ENCODE measurements at regions not wholly inside any gene's neighbourhood (a gene's known extent, or its start where the extent isn't known, plus 50 kb on each side); places are given as distances from the start of the nearest gene placed in this dataset.
"Not testable (repeated sequence)": the region's sequence is repeated elsewhere in the genome, so short reads cannot be mapped to it uniquely, and the experiment has no call there.

DNA sequence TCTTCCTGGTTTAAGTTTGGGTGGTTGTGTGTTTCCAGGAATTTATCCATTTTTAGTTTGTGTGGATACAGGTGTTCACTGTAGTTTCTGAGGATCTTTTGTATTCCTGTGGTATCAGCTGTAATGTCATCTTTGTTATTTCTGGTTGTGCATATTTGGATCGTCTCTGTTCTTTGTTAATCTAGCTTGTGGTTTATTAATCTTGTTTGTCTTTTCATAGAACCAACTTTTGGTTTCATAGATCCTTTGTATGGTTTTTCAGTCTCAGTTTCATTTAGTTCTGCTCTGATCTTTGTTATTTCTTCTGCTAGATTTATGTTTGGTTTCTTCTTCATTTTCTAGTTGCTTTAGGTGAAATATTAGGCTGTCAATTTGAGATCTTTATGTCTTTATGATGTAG lies 202.4 kb upstream of the ZSWIM2 start:
- no peak for DNase-seq (ENCODE audit: low read depth, low spot score)
- no peaks in the 10 kb centered on the region for H3K36me3 ChIP-seq (ENCODE audit: insufficient read depth, insufficient read length, low read length)
- H3K4me1 ChIP-seq (ENCODE audit: insufficient read depth, insufficient read length), result no peaks in the 10 kb centered on the region
- H3K9me3 ChIP-seq (ENCODE audit: insufficient read depth, low read length), result no peaks in the 10 kb centered on the region
- no peaks in the 10 kb centered on the region for H3K27me3 ChIP-seq (ENCODE audit: insufficient read depth, insufficient read length)
- TF ChIP-seq YY1 (IDR thresholded peaks at IDR 0.05; ENCODE audit: insufficient read depth, insufficient read length) (no peak), ZNF274 (IDR thresholded peaks at IDR 0.05; ENCODE audit: low read depth, low read length) (no peak), SUZ12 (IDR thresholded peaks at IDR 0.05; ENCODE audit: extremely low read depth, insufficient read depth, insufficient read length) (no peak)
- H3K9ac ChIP-seq (ENCODE audit: insufficient read length, low read depth), result no peak overlapping the region
- H3K4me3 ChIP-seq (ENCODE audit: insufficient read length, low read depth), result no peak overlapping the region

- Histone ChIP-seq H3K9me3 (ENCODE audit: insufficient read depth, low read length) (no peaks in the 10 kb centered on the region), H3K4me1 (ENCODE audit: insufficient read depth, insufficient read length) (no peaks in the 10 kb centered on the region), H3K27me3 (ENCODE audit: insufficient read depth, insufficient read length) (no peaks in the 10 kb centered on the region), H3K9ac (ENCODE audit: insufficient read length, low read depth) (no peak overlapping the region), H3K36me3 (ENCODE audit: insufficient read depth, insufficient read length, low read length) (no peaks in the 10 kb centered on the region), H3K4me3 (ENCODE audit: insufficient read length, low read depth) (no peak overlapping the region)
- no peak for DNase-seq (ENCODE audit: low read depth, low spot score)
- TF ChIP-seq YY1 (IDR thresholded peaks at IDR 0.05; ENCODE audit: insufficient read depth, insufficient read length) (no peak), SUZ12 (IDR thresholded peaks at IDR 0.05; ENCODE audit: extremely low read depth, insufficient read depth, insufficient read length) (no peak), ZNF274 (IDR thresholded peaks at IDR 0.05; ENCODE audit: low read depth, low read length) (no peak)
These were observed 201.5 kb upstream of the ZSWIM2 start for GRCh38 chr2:187050409-187050998.

DNA sequence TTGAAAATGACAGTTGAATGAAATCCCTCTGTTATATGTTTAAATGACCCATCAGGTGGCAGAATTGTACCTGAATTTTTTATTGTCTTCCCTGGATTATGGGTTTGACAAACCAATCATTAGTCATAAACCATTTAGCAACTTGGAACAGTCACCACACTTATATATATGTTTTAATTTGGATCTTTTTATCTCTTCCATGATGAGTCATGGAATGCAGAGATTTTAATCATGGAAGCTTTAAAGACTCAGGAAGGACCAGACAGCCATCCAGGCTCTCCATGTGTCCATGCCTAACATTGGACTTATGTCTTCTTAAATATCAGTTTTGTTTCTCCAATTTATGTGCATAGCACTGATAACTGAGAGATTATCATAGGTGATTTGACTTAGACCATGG lies 188.3 kb upstream of the ZSWIM2 start:
- no peak overlapping the region for H3K9ac ChIP-seq (ENCODE audit: insufficient read length, low read depth)
- H3K36me3 ChIP-seq (ENCODE audit: insufficient read depth, insufficient read length, low read length), result no peaks in the 10 kb centered on the region
- no peaks in the 10 kb centered on the region for H3K9me3 ChIP-seq (ENCODE audit: insufficient read depth, low read length)
- TF ChIP-seq YY1 (IDR thresholded peaks at IDR 0.05; ENCODE audit: insufficient read depth, insufficient read length) (no peak), ZNF274 (IDR thresholded peaks at IDR 0.05; ENCODE audit: low read depth, low read length) (no peak), SUZ12 (IDR thresholded peaks at IDR 0.05; ENCODE audit: extremely low read depth, insufficient read depth, insufficient read length) (no peak)
- no peak for DNase-seq (ENCODE audit: low read depth, low spot score)
- H3K27me3 ChIP-seq (ENCODE audit: insufficient read depth, insufficient read length), result no peaks in the 10 kb centered on the region
- H3K4me3 ChIP-seq (ENCODE audit: insufficient read length, low read depth), result no peak overlapping the region
- H3K4me1 ChIP-seq (ENCODE audit: insufficient read depth, insufficient read length), result no peaks in the 10 kb centered on the region

GRCh38 chr2:187034434-187034833 lies 185.5 kb upstream of the ZSWIM2 start:
- Histone ChIP-seq H3K27me3 (ENCODE audit: insufficient read depth, insufficient read length) (no peaks in the 10 kb centered on the region), H3K9me3 (ENCODE audit: insufficient read depth, low read length) (no peaks in the 10 kb centered on the region), H3K36me3 (ENCODE audit: insufficient read depth, insufficient read length, low read length) (no peaks in the 10 kb centered on the region), H3K4me3 (ENCODE audit: insufficient read length, low read depth) (no peak overlapping the region), H3K9ac (ENCODE audit: insufficient read length, low read depth) (no peak overlapping the region), H3K4me1 (ENCODE audit: insufficient read depth, insufficient read length) (no peaks in the 10 kb centered on the region)
- TF ChIP-seq ZNF274 (IDR thresholded peaks at IDR 0.05; ENCODE audit: low read depth, low read length) (no peak), YY1 (IDR thresholded peaks at IDR 0.05; ENCODE audit: insufficient read depth, insufficient read length) (no peak), SUZ12 (IDR thresholded peaks at IDR 0.05; ENCODE audit: extremely low read depth, insufficient read depth, insufficient read length) (no peak)
- DNase-seq (ENCODE audit: low read depth, low spot score), result no peak

GRCh38 chr2:187024739-187025138 lies 175.8 kb upstream of the ZSWIM2 start:
- DNase-seq (ENCODE audit: low read depth, low spot score), result no peak
- Histone ChIP-seq H3K9me3 (ENCODE audit: insufficient read depth, low read length) (no peaks in the 10 kb centered on the region; the same call in 1 of the 2 replicates), H3K9ac (ENCODE audit: insufficient read length, low read depth) (no peak overlapping the region), H3K4me1 (ENCODE audit: insufficient read depth, insufficient read length) (no peaks in the 10 kb centered on the region), H3K27me3 (ENCODE audit: insufficient read depth, insufficient read length) (no peaks in the 10 kb centered on the region), H3K36me3 (ENCODE audit: insufficient read depth, insufficient read length, low read length) (no peaks in the 10 kb centered on the region), H3K4me3 (ENCODE audit: insufficient read length, low read depth) (no peak overlapping the region)
- TF ChIP-seq SUZ12 (IDR thresholded peaks at IDR 0.05; ENCODE audit: extremely low read depth, insufficient read depth, insufficient read length) (no peak), YY1 (IDR thresholded peaks at IDR 0.05; ENCODE audit: insufficient read depth, insufficient read length) (no peak), ZNF274 (IDR thresholded peaks at IDR 0.05; ENCODE audit: low read depth, low read length) (no peak)

GRCh38 chr2:187023996-187024395 lies 175.0 kb upstream of the ZSWIM2 start:
- not testable (repeated sequence) for H3K9ac ChIP-seq (ENCODE audit: insufficient read length, low read depth); H3K27me3 ChIP-seq (ENCODE audit: insufficient read depth, insufficient read length); H3K36me3 ChIP-seq (ENCODE audit: insufficient read depth, insufficient read length, low read length); H3K4me3 ChIP-seq (ENCODE audit: insufficient read length, low read depth); H3K4me1 ChIP-seq (ENCODE audit: insufficient read depth, insufficient read length); H3K9me3 ChIP-seq (ENCODE audit: insufficient read depth, low read length); DNase-seq (ENCODE audit: low read depth, low spot score)

DNA sequence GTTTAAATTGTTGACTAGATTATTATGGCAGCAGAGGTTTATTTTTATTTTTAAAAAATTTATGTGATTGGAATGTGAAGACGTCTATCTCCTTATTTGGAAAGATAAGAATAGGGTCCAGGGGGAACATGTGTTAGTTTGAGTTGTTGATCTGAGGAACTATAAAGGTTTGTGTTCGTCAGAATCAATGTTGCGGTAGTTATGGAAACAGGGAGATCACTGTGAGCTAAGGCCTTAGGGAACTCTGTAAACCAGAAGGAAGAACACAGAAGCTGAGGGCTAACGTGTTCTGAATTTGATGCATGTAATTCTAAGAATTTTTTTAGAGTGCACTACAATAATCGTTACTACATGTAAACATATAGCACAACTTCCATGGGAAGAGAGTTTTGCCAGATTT lies 168.5 kb upstream of the ZSWIM2 start:
- no peaks in the 10 kb centered on the region for H3K36me3 ChIP-seq (ENCODE audit: insufficient read depth, insufficient read length, low read length)
- no peaks in the 10 kb centered on the region for H3K4me1 ChIP-seq (ENCODE audit: insufficient read depth, insufficient read length)
- TF ChIP-seq ZNF274 (IDR thresholded peaks at IDR 0.05; ENCODE audit: low read depth, low read length) (no peak), YY1 (IDR thresholded peaks at IDR 0.05; ENCODE audit: insufficient read depth, insufficient read length) (no peak)
- no peak overlapping the region for H3K4me3 ChIP-seq (ENCODE audit: insufficient read length, low read depth)
- H3K9me3 ChIP-seq (ENCODE audit: insufficient read depth, low read length), result no peaks in the 10 kb centered on the region
- no peak for DNase-seq (ENCODE audit: low read depth, low spot score)
- no peak overlapping the region for H3K9ac ChIP-seq (ENCODE audit: insufficient read length, low read depth)
- no peaks in the 10 kb centered on the region for H3K27me3 ChIP-seq (ENCODE audit: insufficient read depth, insufficient read length)

DNA sequence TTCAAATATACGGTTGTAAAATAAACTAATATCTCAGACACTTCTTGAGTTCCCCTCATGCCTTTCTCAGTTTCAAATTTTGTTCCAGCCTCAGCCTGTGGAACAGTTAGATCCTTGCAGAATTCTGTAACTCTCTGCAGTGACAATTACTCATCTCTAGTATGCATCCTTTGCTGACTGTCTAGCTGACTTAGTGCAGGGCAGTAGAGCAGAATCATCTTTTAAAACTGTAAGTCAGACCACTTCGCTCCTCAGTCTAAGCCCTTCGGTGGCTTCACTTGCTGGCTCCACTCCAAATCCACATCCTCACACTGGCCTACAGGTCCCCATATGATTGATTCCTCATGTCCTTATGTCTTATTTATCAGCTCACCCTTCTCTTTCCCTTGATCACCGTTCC lies 164.1 kb upstream of the ZSWIM2 start:
- no peak overlapping the region for H3K4me3 ChIP-seq (ENCODE audit: insufficient read length, low read depth)
- no peak overlapping the region for H3K9ac ChIP-seq (ENCODE audit: insufficient read length, low read depth)
- no peaks in the 10 kb centered on the region for H3K4me1 ChIP-seq (ENCODE audit: insufficient read depth, insufficient read length)
- H3K36me3 ChIP-seq (ENCODE audit: insufficient read depth, insufficient read length, low read length), result no peaks in the 10 kb centered on the region
- H3K9me3 ChIP-seq (ENCODE audit: insufficient read depth, low read length), result no peaks in the 10 kb centered on the region
- no peak for DNase-seq (ENCODE audit: low read depth, low spot score)
- no peaks in the 10 kb centered on the region for H3K27me3 ChIP-seq (ENCODE audit: insufficient read depth, insufficient read length)
- TF ChIP-seq YY1 (IDR thresholded peaks at IDR 0.05; ENCODE audit: insufficient read depth, insufficient read length) (no peak), ZNF274 (IDR thresholded peaks at IDR 0.05; ENCODE audit: low read depth, low read length) (no peak), SUZ12 (IDR thresholded peaks at IDR 0.05; ENCODE audit: extremely low read depth, insufficient read depth, insufficient read length) (no peak)

Measured in NT2/D1 (cell line).